Stimulated activated naive CD4-positive, alpha-beta T cell treated with Interleukin-2 at 50 U/mL for 16 hours (primary cell): ENCODE measurements at regions not wholly inside any gene's neighbourhood (a gene's known extent, or its start where the extent isn't known, plus 50 kb on each side); places are given as distances from the start of the nearest gene placed in this dataset.

ENCODE experiments used
- DNase-seq: peaks from one replicate; lab custom pipeline; 2025; lab: John Stamatoyannopoulos, UW

GRCh38 chr18:53644799-53645471, 579.5 kb downstream of the MBD2 start:
- DNase-seq, result no peak

GRCh38 chr18:53639687-53640086, 584.8 kb downstream of the MBD2 start:
- DNase-seq, result no peak

GRCh38 chr18:53629337-53629736, 595.1 kb downstream of the MBD2 start:
- DNase-seq, result no peak

- DNase-seq, result no peak
Measured at GRCh38 chr18:53625997-53626599, 598.4 kb downstream of the MBD2 start.

- DNase-seq, result no peak
Measured at GRCh38 chr18:53610957-53611356, 613.5 kb downstream of the MBD2 start.

GRCh38 chr18:53606792-53607191, 617.7 kb downstream of the MBD2 start:
- DNase-seq, result no peak

- DNase-seq, result no peak
Measured at GRCh38 chr18:53605198-53605597, 619.3 kb downstream of the MBD2 start.

GRCh38 chr18:53603276-53603675, 621.2 kb downstream of the MBD2 start:
- DNase-seq, result no peak

- no peak for DNase-seq
Measured at GRCh38 chr18:53601344-53601743, 623.1 kb downstream of the MBD2 start.

- no peak for DNase-seq
Measured at GRCh38 chr18:53586923-53587322, 637.5 kb downstream of the MBD2 start.
